Left ventricle myocardium inferior (tissue), 1 donor: ENCODE measurements at regions not wholly inside any gene's neighbourhood (a gene's known extent, or its start where the extent isn't known, plus 50 kb on each side); places are given as distances from the start of the nearest gene placed in this dataset.

Source experiments
- DNase-seq: peaks from one replicate; pipeline ENCODE4 v3.0.0-alpha.2; 2020
- H3K27ac ChIP-seq: fragments of 200-600 bp; replicated peaks from 2 replicates; pipeline ENCODE4 v1.8.0; 2021
- H3K27me3 ChIP-seq: fragments of 200-600 bp; 2 replicates; pipeline ENCODE4 v1.8.0; 2021; ENCODE audit warnings: low read depth
- H3K36me3 ChIP-seq: fragments of 200-600 bp; 2 replicates; pipeline ENCODE4 v1.8.0; 2021
- H3K4me1 ChIP-seq: fragments of 200-600 bp; 2 replicates; pipeline ENCODE4 v1.8.0; 2021
- H3K4me3 ChIP-seq: fragments of 200-600 bp; 2 replicates; pipeline ENCODE4 v1.8.0; 2021; ENCODE audit warnings: mild to moderate bottlenecking, moderate library complexity
- H3K9me3 ChIP-seq: fragments of 200-600 bp; replicated peaks from 2 replicates; pipeline ENCODE4 v1.8.0; 2021
- intact Hi-C: fragments of 100-400 bp; cut with micrococcal nuclease; formaldehyde crosslinking; loops from one replicate; pipeline ENCODE4 v1.11.0; 2022
- TF ChIP-seq, protein P1 (sequence below): fragments of 200-600 bp; IDR thresholded peaks from 2 replicates; pipeline ENCODE4 v1.8.0; 2021; ENCODE audit warnings: antibody characterized with exemption, mild to moderate bottlenecking, borderline replicate concordance
- donor health status: DM: no; HTN: yes; CAD: no; lungs with severe emphysema.

DNA sequence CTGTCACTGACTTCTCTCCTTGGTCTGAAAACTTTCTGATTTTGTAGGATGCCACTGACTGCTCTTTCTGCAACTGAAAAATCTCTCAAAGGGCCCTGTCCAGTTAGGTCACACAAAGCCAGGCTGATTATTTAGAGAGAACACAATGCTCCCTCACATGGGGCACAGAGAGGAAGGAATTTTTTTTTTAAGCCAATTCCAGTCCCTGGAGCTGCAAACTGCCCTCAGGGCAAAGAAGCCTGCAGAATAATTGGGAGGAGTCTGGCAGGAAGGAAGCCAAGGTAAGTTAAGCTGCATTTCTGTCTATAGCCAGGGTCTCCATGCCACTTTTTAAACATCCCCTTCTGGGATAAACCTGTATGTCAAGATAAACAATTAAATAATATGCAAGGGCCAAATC lies 305.5 kb downstream of the ZSWIM6 start:
- intact Hi-C loops = no loop called here

DNA sequence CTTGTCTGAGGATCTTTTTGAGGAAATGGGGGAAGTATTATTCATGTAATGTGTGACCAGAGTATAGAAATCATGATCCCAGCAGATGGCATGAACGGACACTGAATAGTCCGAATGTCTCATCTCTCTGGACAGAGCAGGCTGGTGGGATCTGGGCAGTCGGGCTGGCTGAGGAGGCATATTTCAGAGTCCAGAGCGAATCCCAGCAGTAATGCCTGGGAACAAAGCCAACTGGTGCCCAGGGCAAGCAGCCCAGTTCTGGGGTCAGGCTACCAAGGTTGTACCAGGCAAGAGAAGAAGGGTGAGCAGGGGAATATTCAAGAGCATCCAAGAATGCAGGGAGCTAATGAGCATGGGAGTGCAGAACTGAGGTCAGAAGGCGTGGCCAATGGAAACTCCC lies 306.4 kb downstream of the ZSWIM6 start:
- intact Hi-C loops = no loop called here
- H3K27ac ChIP-seq = peak overlapping the region; percentile 66
- H3K27me3 ChIP-seq = no peaks in the 10 kb centered on the region
- peaks cover 13% of the 10 kb centered on the region for H3K4me1 ChIP-seq
- no peaks in the 10 kb centered on the region for H3K9me3 ChIP-seq
- DNase-seq = peak; percentile 53
- no peak overlapping the region for H3K4me3 ChIP-seq
- TF ChIP-seq, protein P1, sequence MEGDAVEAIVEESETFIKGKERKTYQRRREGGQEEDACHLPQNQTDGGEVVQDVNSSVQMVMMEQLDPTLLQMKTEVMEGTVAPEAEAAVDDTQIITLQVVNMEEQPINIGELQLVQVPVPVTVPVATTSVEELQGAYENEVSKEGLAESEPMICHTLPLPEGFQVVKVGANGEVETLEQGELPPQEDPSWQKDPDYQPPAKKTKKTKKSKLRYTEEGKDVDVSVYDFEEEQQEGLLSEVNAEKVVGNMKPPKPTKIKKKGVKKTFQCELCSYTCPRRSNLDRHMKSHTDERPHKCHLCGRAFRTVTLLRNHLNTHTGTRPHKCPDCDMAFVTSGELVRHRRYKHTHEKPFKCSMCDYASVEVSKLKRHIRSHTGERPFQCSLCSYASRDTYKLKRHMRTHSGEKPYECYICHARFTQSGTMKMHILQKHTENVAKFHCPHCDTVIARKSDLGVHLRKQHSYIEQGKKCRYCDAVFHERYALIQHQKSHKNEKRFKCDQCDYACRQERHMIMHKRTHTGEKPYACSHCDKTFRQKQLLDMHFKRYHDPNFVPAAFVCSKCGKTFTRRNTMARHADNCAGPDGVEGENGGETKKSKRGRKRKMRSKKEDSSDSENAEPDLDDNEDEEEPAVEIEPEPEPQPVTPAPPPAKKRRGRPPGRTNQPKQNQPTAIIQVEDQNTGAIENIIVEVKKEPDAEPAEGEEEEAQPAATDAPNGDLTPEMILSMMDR = no peak
- H3K36me3 ChIP-seq = no peaks in the 10 kb centered on the region

More for the DNA sequence above, 305.5 kb downstream of the ZSWIM6 start:
- H3K9me3 ChIP-seq = no peaks in the 10 kb centered on the region
- no peaks in the 10 kb centered on the region for H3K36me3 ChIP-seq
- no peaks in the 10 kb centered on the region for H3K27me3 ChIP-seq
- H3K4me1 ChIP-seq = peaks cover 13% of the 10 kb centered on the region
- H3K4me3 ChIP-seq = no peak overlapping the region
- TF ChIP-seq, protein P1 = no peak
- H3K27ac ChIP-seq = peak overlapping the region; percentile 66
- no peak for DNase-seq

- Histone ChIP-seq H3K4me3 (no peak overlapping the region), H3K4me1 (peaks cover 13% of the 10 kb centered on the region), H3K27ac (no peak overlapping the region), H3K9me3 (no peaks in the 10 kb centered on the region), H3K36me3 (no peaks in the 10 kb centered on the region), H3K27me3 (no peaks in the 10 kb centered on the region)
- DNase-seq = no peak
- TF ChIP-seq, protein P1 = no peak
- intact Hi-C loops = no loop called here
Measured at GRCh38 chr5:61640179-61641021, 308.3 kb downstream of the ZSWIM6 start.

DNA sequence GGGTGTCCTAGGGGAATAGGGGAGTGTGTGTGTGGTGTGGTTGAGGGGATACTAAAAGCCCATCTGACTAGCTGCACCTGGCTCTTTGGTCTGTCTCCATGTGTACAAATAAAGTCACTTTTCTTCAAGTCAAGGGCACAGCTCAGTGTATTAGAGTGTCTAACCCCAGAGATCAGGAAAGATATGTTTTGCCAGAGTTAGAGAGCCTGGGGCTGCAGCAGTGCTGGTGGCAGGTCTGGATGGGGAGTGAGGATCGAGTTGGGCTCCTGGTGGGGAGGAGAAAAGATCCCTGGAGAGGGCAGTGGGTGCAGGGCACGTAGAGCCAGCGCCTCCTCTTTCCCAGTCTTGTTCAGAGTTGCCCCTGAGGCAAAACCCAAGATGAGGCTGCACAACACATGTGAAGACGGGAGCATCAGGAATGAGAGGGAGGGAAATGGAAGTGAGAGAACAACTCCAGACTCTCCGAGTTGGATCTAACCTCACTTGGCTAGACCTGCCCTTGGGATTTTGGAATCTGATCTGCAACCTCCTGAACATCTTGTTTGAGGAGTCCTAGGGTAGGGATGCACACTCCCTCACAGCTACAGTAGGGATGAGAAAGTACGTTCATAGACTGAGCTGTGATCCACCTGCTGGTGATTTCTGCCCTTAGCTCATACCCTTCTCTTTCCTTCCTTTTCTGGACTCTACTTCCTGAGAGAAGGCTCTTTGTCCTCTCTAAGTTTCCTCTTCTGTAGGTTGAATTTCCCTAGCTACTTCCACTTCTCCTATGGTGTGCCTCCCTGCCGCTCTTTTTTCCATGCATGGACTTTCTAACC lies 309.9 kb downstream of the ZSWIM6 start:
- H3K36me3 ChIP-seq = no peaks in the 10 kb centered on the region
- H3K27me3 ChIP-seq = no peaks in the 10 kb centered on the region
- DNase-seq = no peak
- TF ChIP-seq, protein P1 = peak; percentile 35
- H3K9me3 ChIP-seq = no peaks in the 10 kb centered on the region
- intact Hi-C loops = no loop called here
- H3K4me3 ChIP-seq = no peak overlapping the region
- no peak overlapping the region for H3K27ac ChIP-seq
- H3K4me1 ChIP-seq = peaks cover 13% of the 10 kb centered on the region

- no peak overlapping the region for H3K4me3 ChIP-seq
- H3K4me1 ChIP-seq = no peaks in the 10 kb centered on the region
- H3K27ac ChIP-seq = no peak overlapping the region
- no peaks in the 10 kb centered on the region for H3K9me3 ChIP-seq
- TF ChIP-seq, protein P1 = no peak
- intact Hi-C loops = no loop called here
- no peaks in the 10 kb centered on the region for H3K36me3 ChIP-seq
- no peak for DNase-seq
- no peaks in the 10 kb centered on the region for H3K27me3 ChIP-seq
Measured at GRCh38 chr5:61647672-61648071, 315.6 kb downstream of the ZSWIM6 start.
